HG02852 (cell line): ENCODE measurements at regions not wholly inside any gene's neighbourhood (a gene's known extent, or its start where the extent isn't known, plus 50 kb on each side); places are given as distances from the start of the nearest gene placed in this dataset.

ENCODE experiments used
- ATAC-seq: cut with Tn5 transposase; IDR thresholded peaks from one replicate; pipeline ENCODE4 v1.9.1; 2021; ENCODE audit warnings: mild to moderate bottlenecking, moderate library complexity; ENCODE audit not compliant: unreplicated experiment

DNA sequence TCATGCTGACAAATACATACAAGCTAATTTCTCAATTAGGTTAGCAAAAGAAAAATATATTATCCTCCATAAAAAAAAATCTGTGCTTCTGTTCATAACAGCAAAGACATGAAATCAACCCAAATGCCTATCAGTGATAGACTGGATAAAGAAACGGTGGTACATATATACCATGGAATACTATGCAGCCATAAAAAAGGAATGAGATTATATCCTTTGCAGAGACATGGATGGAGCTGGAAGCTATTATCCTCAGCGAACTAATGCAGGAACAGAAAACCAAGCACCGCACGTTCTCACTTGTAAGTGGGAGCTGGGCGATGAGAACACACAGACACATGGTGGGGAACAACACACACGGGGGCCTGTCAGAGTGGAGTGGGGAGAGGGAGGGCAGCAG lies 84.0 kb upstream of the PALMD start:
- ATAC-seq, result no peak

DNA sequence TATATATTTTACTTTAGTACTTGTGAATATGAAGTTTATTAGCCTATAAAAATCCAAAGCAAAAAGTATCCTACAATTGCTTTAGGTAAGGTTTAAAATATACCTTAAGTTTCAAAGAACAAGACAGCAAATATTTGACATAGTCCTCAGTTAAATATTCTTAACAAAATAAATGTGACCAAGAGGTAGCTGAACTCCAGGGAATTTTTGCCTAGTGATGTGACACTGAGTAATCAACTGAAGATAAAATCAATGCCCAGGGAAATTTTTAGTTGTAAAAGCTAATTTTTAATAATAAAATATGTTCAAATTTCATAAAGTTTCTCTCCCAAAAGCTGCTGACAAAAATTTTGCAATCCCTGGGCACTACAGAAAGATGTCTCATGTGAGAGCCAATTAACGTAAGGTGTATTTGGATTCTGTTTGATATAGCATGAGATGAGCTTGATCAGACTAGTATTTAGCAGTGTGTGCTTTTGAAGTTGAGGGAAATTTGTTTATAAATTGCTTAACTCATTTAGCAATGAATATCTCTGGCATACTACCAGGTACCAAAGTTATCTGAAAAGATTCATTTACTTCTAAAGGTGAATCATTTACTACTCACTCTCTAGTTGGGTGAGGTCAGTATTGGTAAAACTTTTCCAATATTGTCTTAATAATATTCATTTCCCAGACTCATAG lies 80.2 kb upstream of the PALMD start:
- no peak for ATAC-seq

DNA sequence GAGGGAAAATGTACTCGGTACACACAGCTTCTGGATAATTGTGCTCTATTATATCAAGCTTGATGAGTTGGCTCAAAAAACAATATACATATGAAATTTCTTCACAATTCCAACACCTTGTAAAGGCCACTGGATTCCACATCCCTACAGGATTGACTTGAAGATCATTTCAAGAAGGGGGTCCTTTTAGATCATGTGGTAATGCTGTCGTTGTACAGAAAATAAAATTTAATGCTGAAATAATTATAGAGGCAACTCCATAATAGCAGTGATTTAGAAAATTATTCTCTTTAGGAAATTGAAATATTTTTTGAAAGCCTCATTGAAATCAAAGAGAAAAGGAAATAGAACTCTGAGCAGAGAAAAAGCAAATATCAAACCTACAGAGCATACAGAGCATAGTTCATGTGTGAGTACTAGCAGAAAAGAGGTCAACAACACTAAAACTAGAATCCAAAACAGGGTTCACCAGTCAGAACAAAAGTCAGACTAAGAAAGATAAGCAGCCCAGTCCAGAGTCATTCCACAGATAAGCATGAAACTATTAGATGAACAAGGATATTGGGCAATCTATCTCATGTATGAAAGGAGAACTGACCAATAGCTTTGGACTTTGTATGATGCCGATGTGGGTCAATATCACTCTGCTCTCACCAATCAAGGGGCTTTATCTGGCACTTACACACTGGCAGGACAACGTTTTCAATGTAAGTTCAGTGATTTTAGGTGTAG lies 79.5 kb upstream of the PALMD start:
- ATAC-seq, result no peak

DNA sequence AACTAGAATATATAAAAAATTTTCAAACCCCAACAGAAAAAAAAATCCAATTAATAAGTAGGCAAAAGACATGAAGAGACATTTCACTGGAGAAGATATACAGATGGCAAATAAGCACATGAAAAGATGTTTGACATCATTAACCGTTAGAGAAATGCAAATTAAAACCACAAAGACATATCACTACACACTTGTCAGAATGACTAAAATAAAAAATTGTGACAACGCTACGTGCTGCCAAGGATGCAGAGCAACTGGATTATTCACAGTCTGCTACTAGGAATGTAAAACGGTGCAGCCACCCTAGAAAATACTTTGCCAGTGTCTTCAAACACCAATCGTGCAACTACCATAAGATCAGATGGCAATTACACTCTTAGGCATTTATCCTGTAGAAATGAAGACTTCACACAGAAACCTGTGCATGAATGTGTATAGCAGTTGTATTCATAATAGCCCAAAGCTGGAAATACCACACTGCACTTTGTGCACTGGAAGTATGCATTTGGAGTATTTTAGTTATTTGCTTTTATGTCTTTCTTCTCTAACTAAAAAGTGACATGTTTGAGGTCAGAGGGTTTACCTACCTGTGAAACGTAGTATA lies 75.3 kb upstream of the PALMD start:
- ATAC-seq, result no peak

DNA sequence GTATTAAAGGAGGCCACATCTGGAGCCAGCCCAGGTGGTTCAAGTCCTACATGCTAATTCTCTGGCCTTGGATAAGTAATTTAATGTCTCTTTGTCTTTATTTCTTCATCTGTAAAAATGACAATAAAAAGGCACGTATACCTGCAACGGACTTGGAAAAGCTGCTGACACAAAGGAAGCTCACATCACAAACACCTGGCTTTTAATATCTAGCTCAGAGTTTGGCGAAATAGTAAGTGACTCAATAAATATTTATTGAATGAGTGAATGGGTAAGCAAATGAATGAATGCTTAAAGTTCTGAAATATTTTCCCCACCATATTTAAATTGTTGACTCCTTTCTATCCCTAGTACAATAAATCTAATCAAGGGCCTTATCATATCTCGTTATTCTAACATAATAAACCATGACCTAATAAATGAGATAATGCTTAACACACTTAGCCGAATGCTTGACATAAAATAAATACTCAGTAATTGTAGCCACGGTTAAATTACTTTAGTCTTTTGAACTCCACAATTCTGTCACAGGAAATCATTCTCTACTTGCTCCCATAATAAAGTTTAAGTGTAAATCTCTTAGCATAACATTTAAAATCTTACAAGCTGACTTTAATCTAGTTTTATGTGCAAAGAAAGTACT lies 74.7 kb upstream of the PALMD start:
- ATAC-seq, result no peak

DNA sequence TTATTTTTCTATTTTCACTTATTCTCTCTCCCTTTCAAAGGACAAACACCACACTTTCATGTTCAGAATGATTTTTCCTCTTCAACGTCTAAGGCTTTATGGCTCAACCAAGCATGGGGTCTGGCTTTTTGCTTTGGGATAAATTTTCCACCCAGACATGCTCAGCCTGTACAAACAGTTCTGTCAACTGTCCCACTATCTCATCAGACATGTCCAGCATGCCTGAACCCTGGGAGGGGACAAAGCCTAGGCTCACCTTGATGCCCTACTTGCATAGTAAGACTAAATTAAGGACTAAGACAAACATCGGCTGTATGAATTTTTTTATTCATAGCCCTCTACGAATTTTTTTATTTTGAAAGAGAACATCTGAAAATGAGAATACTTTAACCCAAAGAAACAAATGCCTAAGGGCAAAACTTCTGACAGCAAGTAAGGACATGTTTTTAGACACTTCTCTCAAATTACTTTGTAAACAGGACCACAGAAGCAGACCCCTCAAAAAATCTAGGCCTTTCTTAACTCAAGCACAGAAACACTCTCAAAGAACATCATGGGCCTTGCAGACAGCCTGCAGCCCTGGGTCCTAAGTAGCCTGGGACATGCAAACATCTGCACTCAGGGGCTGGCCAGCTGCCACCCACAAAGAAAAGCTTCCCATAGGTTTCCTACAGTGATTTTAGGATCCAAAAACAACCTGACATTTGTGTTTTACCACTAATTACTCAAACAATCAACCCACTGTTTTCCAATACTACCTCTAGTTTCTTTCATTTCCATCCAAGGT lies 72.3 kb upstream of the PALMD start:
- ATAC-seq, result no peak

DNA sequence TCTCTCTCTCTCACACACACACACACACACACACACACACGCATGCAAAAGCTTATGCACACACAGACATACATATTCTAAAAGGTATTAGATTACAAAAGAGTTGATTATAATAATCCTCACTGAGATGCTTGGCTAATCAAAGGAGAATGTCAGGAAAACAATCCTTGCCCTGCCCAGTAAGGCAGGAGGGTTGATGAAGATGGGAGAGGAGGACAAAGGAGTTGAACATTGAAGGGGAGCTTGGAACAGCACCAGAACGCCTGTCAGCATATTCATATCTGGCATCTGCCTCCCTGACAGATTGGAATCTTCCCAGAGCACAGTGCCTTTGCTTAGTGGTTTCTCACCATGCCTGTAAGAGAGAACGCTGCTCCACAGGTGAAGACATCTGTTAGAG lies 68.6 kb upstream of the PALMD start:
- no peak for ATAC-seq

DNA sequence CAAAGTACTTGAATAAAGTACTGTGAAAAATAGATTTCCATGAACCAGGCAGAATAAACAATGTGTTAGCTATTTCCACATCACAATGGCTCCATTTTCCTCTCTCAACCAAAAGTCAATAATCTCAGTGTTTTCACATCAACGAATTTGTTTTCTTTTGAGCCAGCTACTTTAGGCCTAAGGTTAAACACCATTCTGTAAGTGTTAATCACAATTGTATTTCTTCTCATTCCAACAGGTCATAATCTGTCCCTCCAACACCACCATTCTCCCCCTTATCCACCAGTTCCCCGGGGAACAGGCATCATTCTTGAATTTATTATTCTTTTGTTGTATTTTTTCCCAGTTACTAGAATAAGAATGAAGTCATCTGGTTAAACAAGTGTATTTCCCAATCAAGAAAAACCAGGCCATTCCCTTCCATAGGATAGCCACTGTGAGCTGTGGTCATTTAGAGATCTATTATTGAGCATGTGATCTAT lies 66.2 kb upstream of the PALMD start:
- no peak for ATAC-seq

DNA sequence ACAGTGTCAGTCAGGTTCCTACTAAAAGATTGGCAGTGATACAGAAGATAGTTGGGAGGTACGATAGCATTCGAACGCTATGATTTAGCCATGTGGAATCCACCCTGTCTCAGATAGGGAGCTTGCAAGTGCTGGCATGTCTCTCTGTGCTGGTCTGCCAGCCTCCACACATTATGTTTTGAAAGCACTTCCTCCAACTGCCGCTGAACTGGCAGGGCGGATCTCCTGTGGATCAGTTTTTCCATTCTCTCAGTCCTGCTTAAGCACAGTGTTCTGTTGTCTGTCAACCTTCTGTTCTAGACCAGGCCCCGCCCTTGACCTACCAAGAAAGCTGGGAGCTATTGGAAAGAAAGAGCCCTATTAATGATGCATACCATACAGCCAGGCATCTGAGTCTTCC lies 65.5 kb upstream of the PALMD start:
- ATAC-seq, result no peak

DNA sequence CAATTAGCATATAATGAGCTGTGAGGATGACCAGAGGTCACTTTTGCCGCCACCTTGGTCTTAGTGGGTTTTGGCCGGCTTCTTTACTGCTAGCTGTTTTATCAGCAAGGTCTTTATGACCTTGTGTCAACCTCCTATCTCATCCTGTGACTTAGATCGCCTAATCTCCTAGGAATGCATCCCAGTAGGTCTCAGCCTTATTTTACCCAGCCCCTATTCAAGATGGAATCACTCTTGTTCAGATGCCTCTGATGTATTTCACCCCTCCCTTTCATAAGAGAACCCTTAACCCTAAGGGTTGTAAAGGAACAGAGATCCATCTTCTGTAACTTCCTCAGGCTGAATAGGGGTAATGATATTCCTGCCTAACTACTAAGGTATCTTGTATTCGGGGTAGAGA lies 58.9 kb upstream of the PALMD start:
- ATAC-seq, result no peak

DNA sequence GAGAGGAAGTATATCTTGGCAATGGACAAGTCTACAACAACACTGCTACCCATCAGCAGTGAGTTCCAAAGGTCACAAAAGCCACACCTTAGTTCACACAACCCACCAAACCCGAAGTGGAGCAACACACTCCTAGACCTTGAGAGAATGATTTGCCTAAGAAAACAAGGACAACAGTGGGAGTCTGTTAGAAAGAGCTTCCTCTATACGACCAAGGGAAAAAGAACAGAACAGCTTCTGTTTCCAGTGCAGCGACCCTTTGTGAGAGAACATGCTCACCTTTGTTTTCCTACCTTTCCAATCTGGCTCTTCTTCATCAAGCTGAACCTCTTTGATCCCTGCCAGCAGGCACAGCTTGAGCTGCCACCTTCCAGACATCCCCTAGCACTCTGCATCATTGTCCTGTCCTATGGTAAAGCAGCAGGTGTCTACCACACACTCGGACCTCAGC lies 56.7 kb upstream of the PALMD start:
- ATAC-seq, result no peak

DNA sequence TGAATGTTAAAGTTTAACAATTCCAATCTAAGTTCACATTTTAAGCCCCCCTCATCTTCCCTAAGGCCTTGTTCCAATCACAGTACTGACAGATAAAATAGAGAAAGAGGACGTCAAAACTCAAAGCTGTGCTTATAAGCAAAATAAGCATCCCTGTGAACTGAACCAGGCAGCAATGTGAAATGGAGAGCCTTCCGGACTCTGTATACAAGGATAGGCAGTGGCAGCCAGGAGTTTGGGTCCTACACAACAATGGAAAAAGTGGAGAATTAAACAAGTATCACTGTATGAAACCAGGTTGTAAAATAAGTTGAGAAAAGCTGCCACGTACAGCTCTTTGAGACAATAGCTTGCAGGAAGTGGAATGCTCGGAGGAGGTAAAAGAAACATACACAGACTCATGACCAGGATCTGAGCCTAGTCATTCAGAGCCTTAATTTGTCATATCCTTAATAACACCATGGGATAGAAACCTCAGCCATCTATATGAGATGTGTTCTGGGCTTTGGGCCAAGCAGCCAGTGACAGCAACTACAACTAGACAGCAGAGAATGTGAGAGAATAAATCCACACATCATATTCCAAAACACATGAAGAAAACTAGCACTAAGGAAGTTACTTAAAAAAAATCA lies 55.2 kb upstream of the PALMD start:
- ATAC-seq, result no peak

DNA sequence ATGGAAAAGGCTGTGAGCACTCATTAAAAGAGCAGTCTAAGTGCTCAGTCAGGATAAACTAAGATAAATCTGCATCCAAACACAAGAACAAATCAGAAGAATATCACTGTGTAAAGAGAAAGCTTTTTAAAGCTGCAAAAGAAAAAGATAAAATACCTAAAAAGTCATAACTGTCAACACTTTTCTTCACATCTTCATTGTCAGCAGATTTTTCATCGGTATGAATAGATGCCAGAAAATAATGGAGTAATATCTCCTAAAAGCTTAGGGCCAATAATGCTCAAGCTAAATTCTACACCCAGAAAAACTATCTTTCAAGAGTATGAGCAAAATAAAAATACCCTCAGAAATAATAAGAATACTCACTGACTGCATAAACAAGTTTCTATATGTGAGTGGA lies 54.0 kb upstream of the PALMD start:
- no peak for ATAC-seq

DNA sequence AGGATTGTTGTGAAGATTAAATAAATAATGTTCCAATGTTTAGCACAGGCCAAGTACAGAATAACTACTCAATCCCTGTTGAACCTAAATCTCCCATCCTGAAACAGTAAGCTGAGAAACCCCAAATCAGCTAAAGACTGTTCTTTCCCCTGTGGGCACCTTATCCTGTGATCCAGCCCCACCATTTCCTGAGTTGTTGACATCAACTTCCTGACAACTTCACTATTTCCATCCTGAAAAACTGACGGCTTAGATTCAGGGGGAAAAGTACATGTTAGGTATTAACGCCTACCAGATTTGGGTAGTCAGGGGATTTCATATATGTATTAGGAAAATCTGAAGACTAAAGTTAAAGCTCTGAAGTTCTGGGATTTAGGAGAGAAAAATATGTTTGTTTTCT lies 51.7 kb upstream of the PALMD start:
- no peak for ATAC-seq

DNA sequence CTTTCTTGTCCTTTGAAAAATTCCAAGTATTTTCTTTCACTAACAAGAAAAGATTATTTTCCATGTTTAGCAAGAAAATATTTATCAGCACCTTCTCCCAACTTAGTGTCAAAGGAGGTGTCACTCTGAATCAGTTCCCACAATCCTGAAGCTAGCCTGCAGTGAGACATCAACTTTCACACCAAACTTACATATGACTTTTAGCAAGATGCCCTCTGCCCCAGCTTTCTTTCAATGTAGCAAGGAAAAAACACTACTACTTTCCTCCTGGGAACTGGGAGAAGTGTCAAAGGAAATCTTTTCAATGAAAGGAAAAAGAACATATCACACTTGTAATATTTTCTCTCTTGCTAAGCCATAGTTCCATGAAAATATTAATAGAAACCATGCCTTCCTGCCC lies 50.9 kb upstream of the PALMD start:
- no peak for ATAC-seq

DNA sequence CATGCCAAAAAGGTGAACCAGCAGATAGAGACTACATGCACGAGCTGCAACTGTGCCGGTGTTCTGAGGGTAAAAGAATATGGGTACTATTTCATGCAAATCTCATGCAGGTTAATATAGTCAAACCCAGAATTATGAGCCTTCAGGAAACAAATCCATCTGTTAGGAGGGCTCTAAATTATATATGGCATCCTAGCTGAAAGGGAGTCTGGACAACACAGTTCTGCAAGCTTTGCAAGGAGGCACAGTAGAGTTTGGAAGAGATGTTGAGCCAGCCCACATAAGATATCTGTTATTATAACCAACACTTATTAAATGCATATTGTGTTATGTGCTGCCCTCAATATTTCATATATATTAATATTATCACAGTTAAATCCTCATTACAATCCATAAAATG lies 50.5 kb upstream of the PALMD start:
- ATAC-seq, result no peak
